Progenitor cell of endocrine pancreas (in vitro differentiated cells): ENCODE measurements at regions not wholly inside any gene's neighbourhood (a gene's known extent, or its start where the extent isn't known, plus 50 kb on each side); places are given as distances from the start of the nearest gene placed in this dataset.

ENCODE experiments used
- DNase-seq: peaks from one replicate; pipeline ENCODE4 v3.0.0; 2021; ENCODE audit warnings: low spot score; ENCODE audit not compliant: unreplicated experiment
- H3K27ac Mint-ChIP-seq: 2 replicates; pipeline ENCODE4 v1.8.0; 2021; ENCODE audit warnings: mild to moderate bottlenecking, moderate library complexity, mixed read lengths
- H3K27me3 Mint-ChIP-seq: 2 replicates; pipeline ENCODE4 v1.8.0; 2021; ENCODE audit warnings: mixed read lengths
- H3K36me3 Mint-ChIP-seq: 2 replicates; pipeline ENCODE4 v1.8.0; 2022; ENCODE audit warnings: mixed read lengths; ENCODE audit not compliant: insufficient read depth
- H3K4me1 Mint-ChIP-seq: 2 replicates; pipeline ENCODE4 v1.8.0; 2021; ENCODE audit warnings: low read depth, mixed read lengths
- H3K4me3 Mint-ChIP-seq: 2 replicates; pipeline ENCODE4 v1.8.0; 2021; ENCODE audit warnings: low read depth, mild to moderate bottlenecking, moderate library complexity, mixed read lengths
- H3K9me3 Mint-ChIP-seq: 2 replicates; pipeline ENCODE4 v1.8.0; 2021; ENCODE audit warnings: low read depth, mixed read lengths
- TF ChIP-seq, protein P1 (sequence below): fragments of 200-600 bp; sonication (generic); IDR thresholded peaks from one replicate; pipeline ENCODE4 v1.5.0; 2021; ENCODE audit warnings: antibody characterized with exemption, mild to moderate bottlenecking; ENCODE audit not compliant: unreplicated experiment

DNA sequence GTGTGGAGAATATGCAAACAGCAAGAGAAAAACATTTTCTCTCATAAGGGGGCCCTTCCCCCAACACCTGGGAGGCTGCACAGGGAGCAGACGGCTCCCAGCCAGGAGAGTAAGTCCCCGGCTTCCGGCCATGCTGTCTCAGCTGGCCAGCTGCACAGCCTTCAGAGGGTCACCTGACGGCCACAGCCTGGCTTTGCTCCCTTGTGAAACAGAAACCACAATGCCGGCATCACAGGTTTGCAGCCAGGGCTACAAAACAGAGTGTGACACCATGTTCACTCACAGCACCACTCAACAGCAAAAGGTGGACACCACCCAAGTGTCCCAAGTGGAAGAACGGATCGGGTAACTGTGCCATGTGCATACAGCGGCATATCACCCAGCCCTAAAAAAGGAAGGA lies 86.9 kb upstream of the GPC1 start:
- Mint-ChIP-seq H3K36me3 (no peaks in the 10 kb centered on the region), H3K4me3 (no peak overlapping the region), H3K9me3 (peaks cover 9% of the 10 kb centered on the region), H3K27me3 (peaks cover 20% of the 10 kb centered on the region), H3K4me1 (no peaks in the 10 kb centered on the region), H3K27ac (no peak overlapping the region)
- no peak for DNase-seq
- TF ChIP-seq, protein P1, sequence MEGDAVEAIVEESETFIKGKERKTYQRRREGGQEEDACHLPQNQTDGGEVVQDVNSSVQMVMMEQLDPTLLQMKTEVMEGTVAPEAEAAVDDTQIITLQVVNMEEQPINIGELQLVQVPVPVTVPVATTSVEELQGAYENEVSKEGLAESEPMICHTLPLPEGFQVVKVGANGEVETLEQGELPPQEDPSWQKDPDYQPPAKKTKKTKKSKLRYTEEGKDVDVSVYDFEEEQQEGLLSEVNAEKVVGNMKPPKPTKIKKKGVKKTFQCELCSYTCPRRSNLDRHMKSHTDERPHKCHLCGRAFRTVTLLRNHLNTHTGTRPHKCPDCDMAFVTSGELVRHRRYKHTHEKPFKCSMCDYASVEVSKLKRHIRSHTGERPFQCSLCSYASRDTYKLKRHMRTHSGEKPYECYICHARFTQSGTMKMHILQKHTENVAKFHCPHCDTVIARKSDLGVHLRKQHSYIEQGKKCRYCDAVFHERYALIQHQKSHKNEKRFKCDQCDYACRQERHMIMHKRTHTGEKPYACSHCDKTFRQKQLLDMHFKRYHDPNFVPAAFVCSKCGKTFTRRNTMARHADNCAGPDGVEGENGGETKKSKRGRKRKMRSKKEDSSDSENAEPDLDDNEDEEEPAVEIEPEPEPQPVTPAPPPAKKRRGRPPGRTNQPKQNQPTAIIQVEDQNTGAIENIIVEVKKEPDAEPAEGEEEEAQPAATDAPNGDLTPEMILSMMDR: no peak

DNA sequence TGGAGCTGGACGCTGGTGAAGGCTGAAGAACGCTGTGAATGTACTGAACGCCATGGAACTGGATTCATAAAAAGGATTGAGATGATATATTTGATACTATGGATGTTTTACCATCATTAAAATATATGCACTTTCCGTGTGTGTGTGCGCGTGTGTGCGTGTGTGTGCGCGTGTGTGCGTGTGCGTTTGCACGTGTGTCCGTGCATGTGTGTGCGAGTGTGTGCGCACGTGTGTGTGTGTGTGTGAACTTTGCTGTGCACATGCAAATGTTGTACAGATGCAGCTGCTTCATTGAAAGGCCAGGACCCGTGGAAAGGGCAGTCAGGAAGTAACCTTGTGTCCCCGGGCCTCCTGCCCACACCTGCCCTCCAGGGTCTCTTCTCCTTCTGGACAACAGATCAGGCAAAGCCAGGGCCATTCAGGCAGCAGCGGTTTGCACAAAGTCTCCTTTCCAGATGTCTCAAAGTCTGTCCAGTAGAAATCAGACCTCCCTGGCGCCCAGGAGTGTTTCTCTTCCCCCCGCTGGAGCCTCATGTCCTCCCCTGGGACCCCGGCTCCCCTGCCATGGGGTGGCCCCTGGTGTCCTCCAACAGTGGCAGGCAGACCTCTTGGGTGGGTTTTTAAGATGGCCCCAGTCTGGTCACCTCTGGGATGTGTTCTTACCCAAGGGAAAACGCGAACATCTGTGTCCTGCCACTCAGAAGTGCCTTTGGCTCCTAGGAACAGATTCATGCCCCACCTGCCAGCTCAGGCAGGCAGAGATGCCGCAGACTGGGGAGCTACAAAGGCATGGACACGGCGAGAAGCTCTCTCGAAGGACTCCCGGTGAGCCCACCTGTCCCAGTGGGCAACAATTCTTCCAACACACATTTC lies 86.1 kb upstream of the GPC1 start:
- H3K27me3 Mint-ChIP-seq: peaks cover 20% of the 10 kb centered on the region
- DNase-seq: no peak
- TF ChIP-seq, protein P1: no peak
- H3K27ac Mint-ChIP-seq: no peak overlapping the region
- no peaks in the 10 kb centered on the region for H3K4me1 Mint-ChIP-seq
- H3K9me3 Mint-ChIP-seq: peaks cover 9% of the 10 kb centered on the region
- no peaks in the 10 kb centered on the region for H3K36me3 Mint-ChIP-seq
- H3K4me3 Mint-ChIP-seq: no peak overlapping the region

DNA sequence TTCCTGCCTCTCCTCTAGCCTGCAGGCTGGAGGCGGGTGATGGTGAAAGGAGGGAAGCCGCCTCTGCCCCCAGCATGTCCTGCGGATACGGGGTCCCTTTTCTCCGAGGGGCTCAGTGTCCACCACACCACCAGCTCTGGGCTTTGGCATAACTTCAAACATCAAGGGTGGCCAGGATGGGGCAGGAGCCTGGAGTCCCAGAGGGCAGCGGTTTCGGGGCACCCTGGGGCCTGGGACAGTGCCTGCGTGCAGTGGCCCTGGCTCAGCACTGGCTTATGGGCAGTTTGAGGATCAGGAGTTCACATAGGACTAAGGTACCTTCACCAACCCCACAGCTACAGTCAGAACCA lies 85.5 kb upstream of the GPC1 start:
- Mint-ChIP-seq H3K27ac (no peak overlapping the region), H3K36me3 (no peaks in the 10 kb centered on the region)
- no peak for DNase-seq

DNA sequence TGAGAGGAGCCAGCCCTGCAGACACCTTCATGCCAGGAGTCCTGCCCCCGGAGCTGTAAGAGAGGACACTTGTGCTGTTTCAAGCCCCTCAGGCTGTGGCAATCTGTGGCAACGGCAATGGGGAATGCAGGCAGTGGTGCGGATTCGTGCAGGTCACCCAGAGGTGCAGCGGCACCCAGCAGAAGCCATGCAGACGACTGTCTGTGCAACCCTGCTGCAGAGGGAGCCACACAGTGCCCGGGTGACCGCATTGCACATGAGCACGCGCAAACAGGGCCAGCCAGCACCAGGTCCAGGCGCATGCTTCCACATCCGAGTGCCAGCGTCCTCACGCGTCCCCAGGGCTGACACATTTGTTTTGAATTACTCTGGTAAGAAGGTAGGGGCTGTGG lies 84.8 kb upstream of the GPC1 start:
- H3K9me3 Mint-ChIP-seq: no peaks in the 10 kb centered on the region
- no peak for DNase-seq
- H3K4me3 Mint-ChIP-seq: no peak overlapping the region
- H3K27me3 Mint-ChIP-seq: peaks cover 20% of the 10 kb centered on the region
- no peaks in the 10 kb centered on the region for H3K4me1 Mint-ChIP-seq
- TF ChIP-seq, protein P1: no peak
- H3K36me3 Mint-ChIP-seq: no peaks in the 10 kb centered on the region
- no peak overlapping the region for H3K27ac Mint-ChIP-seq

More for the DNA sequence above, 85.5 kb upstream of the GPC1 start:
- H3K9me3 Mint-ChIP-seq: peaks cover 5% of the 10 kb centered on the region
- TF ChIP-seq, protein P1: no peak
- peaks cover 20% of the 10 kb centered on the region for H3K27me3 Mint-ChIP-seq
- H3K4me1 Mint-ChIP-seq: no peaks in the 10 kb centered on the region
- no peak overlapping the region for H3K4me3 Mint-ChIP-seq

DNA sequence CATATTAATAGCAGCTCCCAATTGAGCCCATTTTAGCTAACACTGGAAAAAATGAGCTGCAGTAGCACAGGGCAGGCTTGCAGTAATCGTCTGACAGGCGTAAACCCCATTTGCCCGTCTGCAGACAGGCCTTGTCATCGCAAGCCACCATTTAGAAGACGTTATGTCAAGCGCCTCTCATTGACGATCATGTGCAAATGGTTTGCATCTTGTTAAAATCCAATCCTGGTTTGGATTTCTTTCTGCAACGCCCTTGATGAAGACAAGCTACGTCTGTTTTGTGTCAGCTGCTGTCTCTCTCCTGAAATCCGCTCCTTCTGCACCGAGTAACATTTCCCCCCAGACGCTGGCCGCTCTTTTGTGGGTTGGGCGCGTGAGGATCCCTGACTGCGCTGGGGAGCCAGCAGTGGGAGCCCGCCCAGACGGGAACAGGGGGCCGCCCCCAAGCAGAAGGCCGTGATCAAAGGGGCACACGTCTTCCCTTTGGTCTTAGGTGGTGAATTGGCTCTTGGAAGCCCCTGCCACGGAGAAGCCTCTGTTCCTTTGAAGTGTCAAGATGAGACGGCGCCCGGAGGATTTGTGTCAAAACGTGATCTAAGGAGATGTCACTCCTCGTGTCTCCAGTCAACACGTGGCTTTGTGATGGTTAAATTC lies 84.2 kb upstream of the GPC1 start:
- TF ChIP-seq, protein P1: no peak
- Mint-ChIP-seq H3K27me3 (peaks cover 20% of the 10 kb centered on the region), H3K36me3 (no peaks in the 10 kb centered on the region), H3K4me3 (no peak overlapping the region), H3K27ac (no peak overlapping the region), H3K4me1 (no peaks in the 10 kb centered on the region), H3K9me3 (no peaks in the 10 kb centered on the region)
- no peak for DNase-seq
